Colonic mucosa (tissue), 4 donors: ENCODE measurements at regions not wholly inside any gene's neighbourhood (a gene's known extent, or its start where the extent isn't known, plus 50 kb on each side); places are given as distances from the start of the nearest gene placed in this dataset.

Experiments used
- DNase-seq: peaks from one replicate; pipeline ENCODE4 v3.0.0-alpha.2; 2020
- H3K27ac ChIP-seq: fragments of 200-600 bp; one replicate; pipeline ENCODE4 v1.8.0; 2021
- H3K27me3 ChIP-seq: fragments of 200-600 bp; one replicate; pipeline ENCODE4 v1.8.0; 2021
- H3K36me3 ChIP-seq: fragments of 200-600 bp; one replicate; pipeline ENCODE4 v1.8.0; 2021
- H3K4me1 ChIP-seq: fragments of 200-600 bp; one replicate; pipeline ENCODE4 v1.8.0; 2021; ENCODE audit warnings: mild to moderate bottlenecking
- H3K4me3 ChIP-seq: fragments of 200-600 bp; one replicate; pipeline ENCODE4 v1.8.0; 2021
- H3K9ac ChIP-seq, 2 donors: one replicate each; pipeline ENCODE4 v1.7.0; 2013; ENCODE audit warnings: control low read depth in 2 of 2, low read depth in 2 of 2, low read length in 2 of 2
- H3K9me3 ChIP-seq: fragments of 200-600 bp; one replicate; pipeline ENCODE4 v1.8.0; 2021
- CTCF ChIP-seq: fragments of 200-600 bp; IDR thresholded peaks from one replicate; pipeline ENCODE4 v1.8.0; 2022; ENCODE audit warnings: antibody characterized with exemption, mild to moderate bottlenecking
- intact Hi-C: fragments of 100-400 bp; cut with DNase I; formaldehyde crosslinking; loops from one replicate; pipeline ENCODE4 v1.14.1; 2022
- donor health status: healthy.
- donor health status: DM: no; HTN: no; CAD: no.
- donor health status: DM: no; HTN: no; CAD: no.

DNA sequence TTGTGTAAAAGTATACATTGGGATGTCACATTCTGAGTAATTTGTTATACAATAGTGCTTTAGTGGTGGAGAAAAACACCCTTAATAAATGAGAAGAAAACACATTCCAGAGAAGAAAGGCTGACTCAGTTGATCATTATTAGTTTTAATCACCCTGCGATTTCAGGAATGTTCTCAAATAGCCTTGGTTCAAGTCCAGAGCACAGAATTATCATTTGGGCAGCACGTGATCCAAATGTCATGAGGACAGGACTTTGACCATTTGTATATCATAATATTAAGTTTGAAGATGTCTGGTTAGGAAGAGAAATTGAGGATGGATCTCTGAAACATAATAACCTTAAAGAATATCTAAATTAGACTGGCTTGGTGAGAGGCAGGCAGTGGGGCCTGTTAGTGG lies 1434.3 kb upstream of the TENM3 start:
- H3K9me3 ChIP-seq, result no peaks in the 10 kb centered on the region
- H3K36me3 ChIP-seq, result no peaks in the 10 kb centered on the region
- DNase-seq, result no peak
- no peak overlapping the region for H3K27ac ChIP-seq
- H3K4me3 ChIP-seq, result no peak overlapping the region
- H3K9ac ChIP-seq, result no peak overlapping the region
- no peak for TF ChIP-seq CTCF
- no peaks in the 10 kb centered on the region for H3K4me1 ChIP-seq
- intact Hi-C loops, result no loop called here
- H3K27me3 ChIP-seq, result no peaks in the 10 kb centered on the region

DNA sequence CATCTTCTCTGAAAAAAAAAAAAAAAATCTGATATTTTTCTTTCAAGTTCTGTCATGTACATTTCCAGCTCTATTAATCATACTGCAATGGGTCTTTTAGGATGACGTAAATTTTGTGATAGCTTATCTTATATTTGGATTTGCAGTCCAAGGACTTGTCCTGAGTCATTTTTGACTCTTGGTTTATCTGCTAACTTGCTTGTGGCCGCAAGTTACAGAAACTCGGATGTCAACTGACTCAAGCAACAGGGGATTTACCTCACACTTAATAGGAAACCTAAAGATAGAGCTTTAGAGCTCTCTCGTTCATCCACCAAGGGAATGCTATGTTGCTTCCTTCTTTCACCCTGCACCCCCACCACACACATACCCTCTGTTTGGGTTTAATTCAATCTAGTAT lies 1433.8 kb upstream of the TENM3 start:
- no peak overlapping the region for H3K9ac ChIP-seq
- intact Hi-C loops, result no loop called here
- H3K4me1 ChIP-seq, result no peaks in the 10 kb centered on the region
- no peak overlapping the region for H3K27ac ChIP-seq
- H3K4me3 ChIP-seq, result no peak overlapping the region
- no peak for DNase-seq
- H3K9me3 ChIP-seq, result no peaks in the 10 kb centered on the region
- no peaks in the 10 kb centered on the region for H3K27me3 ChIP-seq
- H3K36me3 ChIP-seq, result no peaks in the 10 kb centered on the region
- no peak for TF ChIP-seq CTCF

DNA sequence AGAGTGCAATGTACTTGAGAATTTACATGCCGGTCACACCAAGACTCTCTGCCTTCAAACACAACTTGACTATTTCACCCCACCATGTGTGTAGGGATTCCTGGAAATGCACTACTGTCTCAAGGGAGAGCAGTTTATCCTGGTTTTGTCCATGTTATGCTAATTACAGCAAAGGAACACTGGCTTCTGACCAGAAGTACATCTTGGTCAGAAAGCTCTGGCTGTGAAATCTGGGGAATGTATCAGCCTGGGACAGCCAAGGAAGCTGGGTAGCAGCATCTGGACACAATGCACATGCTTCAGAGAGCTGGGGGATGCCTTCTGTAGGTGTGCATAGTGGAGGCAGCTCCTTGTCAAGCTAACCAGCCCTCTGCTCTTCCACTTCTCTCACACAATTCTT lies 1432.6 kb upstream of the TENM3 start:
- Histone ChIP-seq H3K36me3 (no peaks in the 10 kb centered on the region), H3K4me3 (no peak overlapping the region), H3K27me3 (no peaks in the 10 kb centered on the region), H3K9me3 (no peaks in the 10 kb centered on the region), H3K4me1 (no peaks in the 10 kb centered on the region), H3K9ac (no peak overlapping the region), H3K27ac (no peak overlapping the region)
- no peak for DNase-seq
- intact Hi-C loops, result no loop called here
- TF ChIP-seq CTCF, result no peak

DNA sequence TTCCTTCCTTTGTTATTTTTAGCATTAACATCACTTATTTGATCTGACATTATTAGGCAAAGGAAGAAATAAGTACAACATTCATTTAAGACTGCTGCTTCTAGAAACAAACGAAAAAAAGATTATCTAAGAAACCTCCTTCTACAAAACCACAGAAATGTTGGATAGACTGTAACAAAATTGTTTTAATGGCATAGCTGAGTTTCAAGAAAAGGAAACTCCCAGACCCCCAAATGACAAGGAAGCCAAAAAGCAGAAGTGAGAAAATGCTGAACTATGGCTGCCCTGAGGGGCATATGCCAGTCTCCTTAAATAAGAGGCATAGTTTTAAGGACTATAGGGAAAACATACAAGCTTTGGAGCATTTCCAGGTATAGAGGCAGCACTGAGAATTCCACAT lies 1431.6 kb upstream of the TENM3 start:
- no peak for DNase-seq
- no peak overlapping the region for H3K27ac ChIP-seq
- intact Hi-C loops, result no loop called here
- H3K4me3 ChIP-seq, result no peak overlapping the region
- H3K9ac ChIP-seq, result no peak overlapping the region
- no peaks in the 10 kb centered on the region for H3K4me1 ChIP-seq
- no peaks in the 10 kb centered on the region for H3K36me3 ChIP-seq
- no peaks in the 10 kb centered on the region for H3K9me3 ChIP-seq
- no peak for TF ChIP-seq CTCF
- H3K27me3 ChIP-seq, result no peaks in the 10 kb centered on the region

DNA sequence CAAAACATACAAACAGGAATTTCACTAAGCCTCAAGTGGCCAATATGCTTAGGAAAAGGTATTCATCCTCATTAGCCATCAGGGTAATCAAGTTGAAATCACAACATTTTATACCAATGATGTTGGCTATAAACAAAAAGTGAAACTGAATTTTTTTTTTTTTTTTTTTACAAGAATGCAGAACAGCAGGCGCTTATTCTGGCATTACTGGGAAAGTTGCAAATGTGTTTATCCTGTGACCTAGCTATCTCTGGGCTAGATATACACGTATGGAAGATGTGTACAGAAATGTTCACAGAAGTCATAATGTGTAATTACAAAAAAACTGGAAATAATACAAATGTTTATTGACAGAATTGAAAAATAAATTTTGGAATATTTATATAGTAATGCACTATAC lies 1430.4 kb upstream of the TENM3 start:
- no peak for DNase-seq
- H3K4me1 ChIP-seq, result no peaks in the 10 kb centered on the region
- no peak overlapping the region for H3K27ac ChIP-seq
- intact Hi-C loops, result no loop called here
- H3K27me3 ChIP-seq, result no peaks in the 10 kb centered on the region
- H3K36me3 ChIP-seq, result no peaks in the 10 kb centered on the region
- H3K9ac ChIP-seq, result no peak overlapping the region
- no peak overlapping the region for H3K4me3 ChIP-seq
- TF ChIP-seq CTCF, result no peak
- H3K9me3 ChIP-seq, result no peaks in the 10 kb centered on the region

DNA sequence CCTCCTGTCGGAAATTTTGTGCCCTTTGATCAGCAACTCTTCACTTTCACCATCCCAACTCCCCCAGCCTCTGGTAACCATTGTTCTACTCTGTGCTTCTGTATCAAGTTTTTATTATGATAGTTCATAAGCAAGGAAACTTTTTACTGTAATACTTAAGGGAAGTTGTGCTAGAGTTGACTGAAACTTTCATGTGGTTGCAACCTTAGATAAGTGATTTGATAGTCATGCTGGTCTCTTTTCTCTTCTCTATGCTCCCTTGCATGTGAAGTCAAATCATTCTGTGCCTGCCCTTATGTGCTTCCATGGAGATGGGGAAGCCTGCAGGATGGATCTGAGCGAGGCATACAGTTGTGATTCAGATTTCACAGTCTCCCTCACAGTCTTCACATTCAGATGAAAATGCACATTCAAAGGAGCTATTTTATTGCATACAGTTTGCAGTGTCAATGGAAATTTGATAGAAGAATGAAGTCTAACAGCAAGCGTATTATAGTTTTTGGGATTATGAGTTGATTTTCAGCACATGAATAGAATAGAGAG lies 1428.3 kb upstream of the TENM3 start:
- no peak for DNase-seq
- intact Hi-C loops, result no loop called here
- no peaks in the 10 kb centered on the region for H3K4me1 ChIP-seq
- no peaks in the 10 kb centered on the region for H3K9me3 ChIP-seq
- no peak for TF ChIP-seq CTCF
- H3K36me3 ChIP-seq, result no peaks in the 10 kb centered on the region
- H3K4me3 ChIP-seq, result no peak overlapping the region
- no peak overlapping the region for H3K9ac ChIP-seq
- no peaks in the 10 kb centered on the region for H3K27me3 ChIP-seq
- H3K27ac ChIP-seq, result no peak overlapping the region
